IMR-90 (cell line): ENCODE measurements at regions not wholly inside any gene's neighbourhood (a gene's known extent, or its start where the extent isn't known, plus 50 kb on each side); places are given as distances from the start of the nearest gene placed in this dataset.

ENCODE experiments used
- ATAC-seq: fragments of 200-7000 bp; cut with Tn5 transposase; 2 replicates; pipeline ENCODE4 v1.9.1; 2020; ENCODE audit warnings: low read depth, mild to moderate bottlenecking, moderate library complexity
- BruUV-seq: library from RNA; stranded (reverse); fragments of 400-500 nt; replicated peaks from 2 replicates; lab custom pipeline; 2021; lab: Mats Ljungman, UMichigan
- CTCF ChIA-PET: fragments of 300-600 bp; formaldehyde crosslinking; extraction: SDS; loops from one replicate; lab custom pipeline; 2021; ENCODE audit warnings: antibody characterized with exemption; lab: Yijun Ruan, JAX
- POLR2A ChIA-PET: fragments of 300-600 bp; sonication (Branson Sonifier 250); formaldehyde crosslinking; loops from one replicate; lab custom pipeline; 2022; ENCODE audit warnings: antibody characterized with exemption; ENCODE audit not compliant: unreplicated experiment; lab: Charles Lee
- DNase-seq: peaks from one replicate; pipeline ENCODE4 v3.0.0; 2013
- H2AFZ ChIP-seq: replicated peaks from 2 replicates; pipeline ENCODE3; 2013; ENCODE audit warnings: low read length, mild to moderate bottlenecking; ENCODE audit not compliant: poor library complexity
- H2AK5ac ChIP-seq: 2 replicates; pipeline ENCODE4 v1.6.1; 2013; ENCODE audit warnings: low read depth, low read length, inconsistent platforms
- H2AK9ac ChIP-seq: replicated peaks from 2 replicates; pipeline ENCODE3; 2013; ENCODE audit warnings: mild to moderate bottlenecking, low read depth, low read length, moderate library complexity; ENCODE audit not compliant: poor library complexity
- H2BK120ac ChIP-seq: 2 replicates; pipeline ENCODE4 v1.6.1; 2013; ENCODE audit warnings: low read depth, low read length, inconsistent platforms
- H2BK15ac ChIP-seq: 3 replicates; pipeline ENCODE4 v1.6.1; 2013; ENCODE audit warnings: low read depth, low read length, inconsistent platforms
- H2BK20ac ChIP-seq: 2 replicates; pipeline ENCODE4 v1.6.1; 2013; ENCODE audit warnings: low read depth, mild to moderate bottlenecking, inconsistent platforms, low read length, moderate library complexity
- H2BK5ac ChIP-seq: 2 replicates; pipeline ENCODE4 v1.6.1; 2013; ENCODE audit warnings: mild to moderate bottlenecking, low read depth, low read length, inconsistent platforms; ENCODE audit not compliant: poor library complexity, severe bottlenecking
- H3K14ac ChIP-seq: replicated peaks from 2 replicates; pipeline ENCODE4 v1.6.1; 2013; ENCODE audit warnings: low read depth, low read length, inconsistent platforms
- H3K18ac ChIP-seq: 2 replicates; pipeline ENCODE4 v1.6.1; 2013; ENCODE audit warnings: low read depth, low read length, control low read depth
- H3K23ac ChIP-seq: 2 replicates; pipeline ENCODE4 v1.6.1; 2013; ENCODE audit warnings: low read depth, low read length, inconsistent platforms
- H3K27ac ChIP-seq: 2 replicates; pipeline ENCODE4 v1.5.1; 2013; ENCODE audit warnings: mild to moderate bottlenecking, control low read depth, low read length; ENCODE audit not compliant: insufficient read depth
- H3K27me3 ChIP-seq: 2 replicates; pipeline ENCODE4 v1.6.1; 2013; ENCODE audit warnings: low read length; ENCODE audit not compliant: control insufficient read depth, insufficient read depth
- H3K36me3 ChIP-seq: 2 replicates; pipeline ENCODE4 v1.6.1; 2013; ENCODE audit warnings: low read length, mixed read lengths; ENCODE audit not compliant: control insufficient read depth, insufficient read depth
- H3K4ac ChIP-seq: 2 replicates; pipeline ENCODE4 v1.6.1; 2013; ENCODE audit warnings: low read depth, low read length, inconsistent platforms
- H3K4me1 ChIP-seq: 2 replicates; pipeline ENCODE4 v1.6.1; 2013; ENCODE audit warnings: low read length, mixed read lengths; ENCODE audit not compliant: control insufficient read depth, insufficient read depth
- H3K4me2 ChIP-seq: 2 replicates; pipeline ENCODE4 v1.6.1; 2013; ENCODE audit warnings: low read depth, mild to moderate bottlenecking, control low read depth, low read length, moderate library complexity
- H3K4me3 ChIP-seq: 2 replicates; pipeline ENCODE4 v1.5.1; 2013; ENCODE audit warnings: low read depth, mild to moderate bottlenecking, control low read depth, low read length, moderate library complexity; ENCODE audit not compliant: insufficient read depth
- H3K56ac ChIP-seq: 2 replicates; pipeline ENCODE4 v1.6.1; 2013; ENCODE audit warnings: low read length, inconsistent platforms; ENCODE audit not compliant: insufficient read depth; ENCODE audit errors: extremely low read depth
- H3K79me1 ChIP-seq, 2 experiments: 2 replicates each; pipeline ENCODE4 v1.6.1; 2013; ENCODE audit warnings: low read length in 2 of 2, inconsistent platforms in 1 of 2, low read depth in 1 of 2
- H3K9ac ChIP-seq: 2 replicates; pipeline ENCODE4 v1.6.1; 2013; ENCODE audit warnings: low read depth, low read length, control low read depth
- H3K9me1 ChIP-seq: 2 replicates; pipeline ENCODE4 v1.6.1; 2013; ENCODE audit warnings: low read length, inconsistent platforms; ENCODE audit not compliant: insufficient read depth
- H3K9me3 ChIP-seq: 2 replicates; pipeline ENCODE4 v1.6.1; 2013; ENCODE audit warnings: low read length; ENCODE audit not compliant: control insufficient read depth, insufficient read depth
- H4K20me1 ChIP-seq: 2 replicates; pipeline ENCODE4 v1.6.1; 2013; ENCODE audit warnings: low read length, inconsistent platforms; ENCODE audit not compliant: insufficient read depth
- H4K5ac ChIP-seq: 2 replicates; pipeline ENCODE4 v1.6.1; 2013; ENCODE audit warnings: mild to moderate bottlenecking, low read depth, low read length, control low read depth
- H4K8ac ChIP-seq, 2 experiments: 2 replicates each; pipeline ENCODE4 v1.6.1; 2013; ENCODE audit warnings: low read depth in 2 of 2, low read length in 2 of 2, control low read depth in 1 of 2, inconsistent platforms in 1 of 2
- H4K91ac ChIP-seq: 2 replicates; pipeline ENCODE4 v1.6.1; 2013; ENCODE audit warnings: low read depth, low read length, inconsistent platforms; ENCODE audit not compliant: insufficient read depth
- CEBPB ChIP-seq: IDR thresholded peaks from 2 replicates; pipeline ENCODE4 v1.6.1; 2012; ENCODE audit warnings: low read depth, low read length, improper control_type of control experiment
- CHD1 ChIP-seq: IDR thresholded peaks from 2 replicates; pipeline ENCODE4 v1.6.1; 2012; ENCODE audit warnings: low read depth, low read length, improper control_type of control experiment
- ELK1 ChIP-seq: fragments of 150-350 bp; IDR thresholded peaks from 2 replicates; pipeline ENCODE4 v1.6.1; 2016; ENCODE audit warnings: low read depth, mild to moderate bottlenecking, low read length, moderate library complexity, borderline replicate concordance
- MAFK ChIP-seq: IDR thresholded peaks from 2 replicates; pipeline ENCODE4 v1.6.1; 2012; ENCODE audit warnings: low read depth, low read length, improper control_type of control experiment
- MAZ ChIP-seq: IDR thresholded peaks from 2 replicates; pipeline ENCODE4 v1.6.1; 2012; ENCODE audit warnings: low read depth, mild to moderate bottlenecking, low read length, improper control_type of control experiment, moderate library complexity, borderline replicate concordance
- MXI1 ChIP-seq: IDR thresholded peaks from 2 replicates; pipeline ENCODE4 v1.6.1; 2012; ENCODE audit warnings: low read depth, mild to moderate bottlenecking, low read length, moderate library complexity, borderline replicate concordance
- NFE2L2 ChIP-seq: fragments of 150-350 bp; IDR thresholded peaks from 2 replicates; pipeline ENCODE4 v1.6.1; 2016; ENCODE audit warnings: low read depth, mild to moderate bottlenecking, low read length
- POLR2A ChIP-seq: IDR thresholded peaks from 2 replicates; pipeline ENCODE4 v1.6.1; 2012; ENCODE audit warnings: mild to moderate bottlenecking, low read depth, low read length
- RFX5 ChIP-seq: IDR thresholded peaks from 2 replicates; pipeline ENCODE4 v1.8.0; 2012; ENCODE audit warnings: low read depth, mild to moderate bottlenecking, low read length, moderate library complexity
- SMC3 ChIP-seq: fragments of 150-350 bp; IDR thresholded peaks from 2 replicates; pipeline ENCODE4 v1.6.1; 2016; ENCODE audit warnings: low read depth, mild to moderate bottlenecking, antibody characterized with exemption, low read length, moderate library complexity
- USF2 ChIP-seq: fragments of 150-350 bp; IDR thresholded peaks from 2 replicates; pipeline ENCODE4 v1.6.1; 2017; ENCODE audit warnings: mild to moderate bottlenecking, antibody characterized with exemption, low read length, low read depth
- WGBS, 2 experiments: methylation state at CpG; one replicate each; pipeline versions ENCODE4 v1.1.5 to v1.1.7; 2013; ENCODE audit warnings: missing lambda C conversion rate in 2 of 2; ENCODE audit not compliant: insufficient read length in 1 of 2; ENCODE audit errors: extremely low coverage in 2 of 2; 5-methylcytosine and 5-hydroxymethylcytosine counted together
- dilution Hi-C: fragments of 300-500 bp; cut with HindIII; formaldehyde crosslinking; loops from one replicate; pipeline ENCODE4 v1.14.3; 2018; ENCODE audit warnings: low sequenced_read_pairs; ENCODE audit not compliant: unreplicated experiment
- in situ Hi-C: fragments of 300-500 bp; cut with MboI; formaldehyde crosslinking; loops from 3 replicates; pipeline ENCODE4 v1.14.3; 2019; ENCODE audit warnings: low sequenced_read_pairs, inconsistent platforms, mixed read lengths
- intact Hi-C: fragments of 100-400 bp; cut with micrococcal nuclease; formaldehyde crosslinking; loops from 2 replicates; pipeline ENCODE4 v1.10.0; 2022

GRCh38 chr6:71602385-71603007 is 283.9 kb upstream of the RIMS1 start:
- no peaks in the 10 kb centered on the region for H3K9me3 ChIP-seq
- H2BK120ac ChIP-seq: no peak overlapping the region
- H3K36me3 ChIP-seq: no peaks in the 10 kb centered on the region
- no peak overlapping the region for H3K4me3 ChIP-seq
- dilution Hi-C loops: no loop called here
- H3K9me1 ChIP-seq: no peaks in the 10 kb centered on the region
- no peak overlapping the region for H3K14ac ChIP-seq
- H3K56ac ChIP-seq: no peak overlapping the region
- WGBS, 2 experiments: no CpG with 5 or more reads among the region's 2 CpGs
- in situ Hi-C loops: no loop called here
- H3K4ac ChIP-seq: no peak overlapping the region
- no peaks in the 10 kb centered on the region for H3K27me3 ChIP-seq
- no peak overlapping the region for H3K9ac ChIP-seq
- ChIA-PET CTCF (no interaction called here), POLR2A (interaction anchor here (0.6 kb wide), 1 partner anchor 1786 kb away, joined by 3 read pairs; no protein-coding TSS in a partner anchor)
- H2BK5ac ChIP-seq: no peak overlapping the region
- no peak overlapping the region for H3K18ac ChIP-seq
- no peak overlapping the region for H3K4me2 ChIP-seq
- no peak overlapping the region for H2AK9ac ChIP-seq
- no peaks in the 10 kb centered on the region for H3K79me1 ChIP-seq
- DNase-seq (peak; percentile 62), ATAC-seq (no peak)
- no peak overlapping the region for H2BK20ac ChIP-seq
- no peak overlapping the region for H2AK5ac ChIP-seq
- no peak overlapping the region for H3K27ac ChIP-seq
- H4K5ac ChIP-seq: no peak overlapping the region
- no TSS peak for BruUV-seq
- H2BK15ac ChIP-seq: no peak overlapping the region
- no peak overlapping the region for H4K8ac ChIP-seq
- H4K20me1 ChIP-seq: no peaks in the 10 kb centered on the region
- H2AFZ ChIP-seq: no peak overlapping the region
- intact Hi-C loops: no loop called here
- no peak overlapping the region for H3K23ac ChIP-seq
- no peak overlapping the region for H4K91ac ChIP-seq
- no peak for TF ChIP-seq SMC3
- TF ChIP-seq USF2: no peak
- no peak for TF ChIP-seq ELK1
- no peak for TF ChIP-seq MXI1
- TF ChIP-seq CEBPB: no peak
- no peak for TF ChIP-seq RFX5
- no peak for TF ChIP-seq NFE2L2
- TF ChIP-seq CHD1: no peak
- no peak for TF ChIP-seq POLR2A
- no peak for TF ChIP-seq MAZ
- no peak for TF ChIP-seq MAFK
- H3K4me1 ChIP-seq: no peaks in the 10 kb centered on the region
